Activated CD8-positive, alpha-beta memory T cell treated with anti-CD3 and anti-CD28 coated beads for 36 hours (primary cell): ENCODE measurements at regions not wholly inside any gene's neighbourhood (a gene's known extent, or its start where the extent isn't known, plus 50 kb on each side); places are given as distances from the start of the nearest gene placed in this dataset.

Experiments used
- CTCF ChIA-PET: fragments of 350-600 bp; sonication (Branson Sonifier 250); formaldehyde crosslinking; loops from one replicate; lab custom pipeline; 2021; ENCODE audit warnings: antibody characterized with exemption; lab: Charles Lee
- POLR2A ChIA-PET: fragments of 350-600 bp; sonication (Branson Sonifier 250); formaldehyde crosslinking; loops from one replicate; lab custom pipeline; 2021; ENCODE audit warnings: antibody characterized with exemption; lab: Charles Lee

DNA sequence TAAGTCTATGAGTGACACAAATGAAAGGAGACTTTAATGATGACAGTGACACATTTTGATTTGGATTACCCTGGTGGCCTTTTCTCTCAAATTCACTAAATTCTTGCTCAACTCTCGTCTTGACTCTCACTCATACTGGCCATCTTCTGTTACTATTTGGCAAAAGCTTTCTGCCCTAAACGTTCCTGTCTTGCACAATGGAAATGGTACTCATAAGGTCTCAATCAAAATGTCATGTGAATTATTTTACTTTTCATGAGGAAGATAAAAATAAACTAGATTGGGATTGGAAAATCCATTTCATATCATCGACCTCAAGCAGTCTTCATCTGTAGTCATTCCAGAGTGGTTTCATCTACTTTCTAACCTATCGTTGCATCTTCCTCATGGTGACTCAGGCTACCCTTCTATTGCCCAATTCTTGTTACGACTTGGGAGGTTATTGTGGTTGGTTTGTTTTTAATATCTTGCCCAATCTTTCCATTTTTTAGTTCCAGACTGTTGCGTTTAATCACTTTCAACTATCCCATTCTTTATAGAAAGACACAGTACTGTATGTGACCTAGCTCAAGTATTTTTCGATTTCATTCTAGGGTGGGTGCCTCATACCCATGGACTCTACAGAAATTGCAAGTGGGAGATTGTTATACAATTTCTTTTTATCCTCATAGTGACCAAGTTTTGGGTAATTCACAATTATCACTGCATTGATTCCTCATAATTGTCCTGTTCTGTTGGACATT is 317.2 kb upstream of the KCNJ16 start:
- ChIA-PET POLR2A (no interaction called here), CTCF (no interaction called here)

DNA sequence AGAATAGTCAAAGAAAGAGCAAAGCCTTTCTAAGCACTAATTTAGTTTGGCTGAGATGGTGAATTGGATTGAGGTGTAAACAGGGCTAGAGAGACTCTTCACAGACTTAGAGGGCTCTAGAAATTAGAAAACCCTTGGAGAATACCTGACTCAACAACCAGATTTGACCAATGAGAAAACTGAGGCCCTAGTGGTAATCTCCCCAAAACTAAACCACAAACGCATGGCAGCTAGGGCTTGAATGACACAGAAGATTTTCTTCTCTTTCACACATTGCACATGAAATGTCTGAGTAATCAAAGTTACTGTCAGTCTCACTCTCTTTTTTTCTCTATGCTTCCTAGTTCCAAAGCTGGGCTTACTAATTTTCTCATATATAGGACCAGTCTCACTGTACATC is 314.5 kb upstream of the KCNJ16 start:
- ChIA-PET POLR2A (no interaction called here), CTCF (no interaction called here)

DNA sequence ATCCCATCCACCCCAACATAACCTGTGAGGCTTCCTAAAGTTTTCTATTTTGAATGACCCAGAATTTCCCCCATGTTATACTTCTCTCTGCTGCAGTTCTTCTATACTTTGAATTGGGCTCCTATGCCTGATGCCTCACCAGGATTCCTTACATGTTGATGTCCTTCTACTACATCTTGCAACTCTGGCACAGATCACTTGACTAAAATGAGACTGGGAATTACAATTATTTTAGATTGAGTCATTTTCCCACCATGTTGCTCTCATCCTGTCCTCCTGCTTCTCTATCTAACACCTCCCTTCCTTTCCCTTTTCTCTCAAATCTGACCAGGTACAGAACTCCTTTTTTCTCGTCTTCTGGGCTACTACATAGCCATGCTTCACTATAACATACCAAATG is 314.0 kb upstream of the KCNJ16 start:
- CTCF ChIA-PET = no interaction called here
- POLR2A ChIA-PET = no interaction called here

DNA sequence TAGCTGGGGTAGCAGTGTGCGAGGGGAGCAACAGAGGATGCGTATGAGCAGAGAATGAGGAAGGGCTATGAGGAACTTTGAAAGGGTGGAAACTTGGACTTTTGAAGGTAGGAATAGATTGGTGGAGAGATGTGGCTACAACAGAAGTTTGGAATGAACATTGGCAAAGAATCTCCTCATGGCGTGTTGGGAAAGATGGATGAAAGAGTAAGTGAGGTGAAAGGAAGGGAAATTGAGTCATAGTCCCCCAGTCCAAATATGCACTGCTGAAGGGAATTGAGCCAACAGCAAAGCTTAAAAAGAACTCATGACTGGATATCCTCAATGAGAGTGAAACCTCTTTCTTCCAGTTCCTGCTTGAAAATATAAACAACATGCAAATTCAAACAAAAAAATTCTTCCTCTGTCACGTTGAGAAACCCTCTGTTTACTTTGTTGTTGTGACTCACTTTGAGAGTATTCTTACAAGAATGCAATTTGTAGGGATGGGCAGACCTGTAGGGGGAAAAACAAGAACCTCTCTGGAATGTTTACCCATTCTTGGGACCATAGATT is 313.2 kb upstream of the KCNJ16 start:
- CTCF ChIA-PET = no interaction called here
- POLR2A ChIA-PET = no interaction called here

DNA sequence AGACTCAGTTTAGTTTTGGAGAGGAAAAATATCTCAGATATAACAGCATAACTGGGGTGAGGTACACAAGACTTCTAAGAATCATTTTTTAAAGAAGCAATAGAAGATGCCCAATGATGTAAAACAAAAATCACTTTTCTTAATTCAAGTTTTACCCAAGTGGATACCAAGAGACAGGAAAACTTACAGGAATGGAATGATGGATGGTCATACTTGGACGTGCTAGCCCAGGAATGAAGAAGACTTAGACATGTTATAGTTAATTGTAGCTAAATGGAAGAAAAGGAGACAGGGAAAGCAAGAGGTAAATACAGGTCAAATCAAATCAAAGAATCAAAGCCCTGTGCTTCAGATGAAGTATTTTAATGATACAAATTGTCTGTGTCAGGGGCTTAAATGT is 312.7 kb upstream of the KCNJ16 start:
- ChIA-PET POLR2A (no interaction called here), CTCF (no interaction called here)

DNA sequence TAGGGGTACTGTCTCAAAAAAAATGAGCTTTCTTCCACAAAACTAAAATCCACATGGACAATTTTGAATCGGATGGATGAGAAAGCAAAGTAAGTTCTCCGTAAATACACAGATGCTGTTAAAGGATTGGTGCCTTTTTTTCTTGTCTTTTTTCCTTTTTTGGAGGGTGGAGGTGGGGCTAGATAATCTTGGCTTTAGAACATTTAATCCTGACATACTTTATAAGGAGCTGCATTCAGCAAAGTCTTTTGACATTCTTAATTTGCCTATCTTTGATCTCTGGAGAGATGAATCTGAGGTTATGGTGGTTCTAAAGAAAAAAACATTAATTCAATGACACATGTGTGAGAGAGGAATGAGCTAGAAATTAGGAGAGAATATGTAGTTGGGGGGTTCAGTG is 312.3 kb upstream of the KCNJ16 start:
- POLR2A ChIA-PET = no interaction called here
- CTCF ChIA-PET = no interaction called here

DNA sequence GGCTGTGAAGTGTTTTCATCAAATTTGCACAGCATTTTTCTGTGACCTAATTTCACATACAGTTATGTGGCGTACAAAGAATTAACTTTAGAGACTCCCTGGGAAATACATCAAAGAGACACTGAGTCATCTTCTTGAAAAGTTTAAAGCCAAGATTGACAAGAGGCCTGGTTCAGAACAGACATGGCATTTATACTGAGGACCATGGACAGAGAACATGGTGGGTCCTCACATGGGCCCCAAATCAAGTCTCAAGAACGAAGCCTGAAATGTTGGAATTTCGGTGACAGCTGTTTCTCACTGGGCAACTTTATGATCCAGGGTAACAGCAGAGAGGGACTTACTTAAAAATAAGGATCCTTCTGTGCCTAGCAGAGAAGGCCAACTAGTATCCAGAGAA is 311.5 kb upstream of the KCNJ16 start:
- POLR2A ChIA-PET = no interaction called here
- CTCF ChIA-PET = no interaction called here

DNA sequence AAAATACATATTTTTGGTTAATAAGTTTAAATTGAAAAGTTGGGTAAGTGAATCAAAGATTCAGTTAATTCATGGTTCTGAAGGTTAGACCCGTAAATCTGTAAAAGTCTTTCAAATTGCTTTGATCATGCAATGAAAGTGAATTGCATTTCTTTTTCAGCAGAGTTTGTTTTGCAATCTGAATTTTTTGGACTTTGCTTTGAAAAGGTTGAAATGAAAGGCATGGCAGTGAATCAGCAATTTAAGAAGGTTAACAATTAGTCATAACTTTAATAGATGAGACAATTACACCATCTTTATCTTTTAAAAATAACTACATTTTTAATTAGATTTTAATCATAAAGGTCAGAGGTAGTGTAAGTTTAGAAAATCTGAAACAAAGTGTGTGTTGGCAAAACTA is 310.9 kb upstream of the KCNJ16 start:
- ChIA-PET CTCF (no interaction called here), POLR2A (no interaction called here)

DNA sequence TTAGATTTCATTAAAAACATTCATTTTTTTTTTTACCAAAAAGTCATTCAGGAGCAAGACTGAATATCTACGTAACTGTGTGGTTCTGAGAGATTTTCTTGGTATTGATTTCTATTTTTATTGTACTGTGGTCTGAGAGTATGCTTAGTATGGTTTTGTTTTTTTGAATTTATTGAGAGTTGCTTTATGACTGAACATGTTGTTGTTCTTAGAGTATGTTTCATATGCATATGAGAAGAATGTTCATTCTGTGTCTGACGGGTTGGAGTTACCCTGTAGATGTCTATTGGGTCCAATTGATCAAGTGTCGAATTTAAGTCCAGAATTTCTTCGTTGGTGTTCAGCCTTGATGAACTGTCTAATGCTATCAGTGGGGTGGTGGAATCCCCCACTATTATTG is 306.0 kb upstream of the KCNJ16 start:
- ChIA-PET CTCF (no interaction called here), POLR2A (no interaction called here)

DNA sequence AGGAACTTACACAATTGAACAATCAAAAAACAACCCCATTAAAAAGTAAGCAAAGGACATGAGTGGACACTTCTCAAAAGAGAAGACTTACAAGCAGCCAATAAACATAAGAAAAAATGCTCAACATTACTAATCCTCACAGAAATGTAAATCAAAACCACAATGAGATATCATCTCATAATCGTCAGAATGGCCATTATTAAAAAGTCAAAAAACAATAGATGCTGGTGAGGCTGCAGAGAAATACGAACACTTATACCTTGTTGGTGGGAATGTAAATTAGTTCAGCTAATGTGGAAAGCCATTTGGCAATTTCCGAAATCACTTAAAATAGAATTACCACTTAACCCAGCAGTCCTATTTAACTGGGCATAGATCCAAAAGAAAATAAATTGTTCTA is 301.9 kb upstream of the KCNJ16 start:
- ChIA-PET POLR2A (no interaction called here), CTCF (no interaction called here)

DNA sequence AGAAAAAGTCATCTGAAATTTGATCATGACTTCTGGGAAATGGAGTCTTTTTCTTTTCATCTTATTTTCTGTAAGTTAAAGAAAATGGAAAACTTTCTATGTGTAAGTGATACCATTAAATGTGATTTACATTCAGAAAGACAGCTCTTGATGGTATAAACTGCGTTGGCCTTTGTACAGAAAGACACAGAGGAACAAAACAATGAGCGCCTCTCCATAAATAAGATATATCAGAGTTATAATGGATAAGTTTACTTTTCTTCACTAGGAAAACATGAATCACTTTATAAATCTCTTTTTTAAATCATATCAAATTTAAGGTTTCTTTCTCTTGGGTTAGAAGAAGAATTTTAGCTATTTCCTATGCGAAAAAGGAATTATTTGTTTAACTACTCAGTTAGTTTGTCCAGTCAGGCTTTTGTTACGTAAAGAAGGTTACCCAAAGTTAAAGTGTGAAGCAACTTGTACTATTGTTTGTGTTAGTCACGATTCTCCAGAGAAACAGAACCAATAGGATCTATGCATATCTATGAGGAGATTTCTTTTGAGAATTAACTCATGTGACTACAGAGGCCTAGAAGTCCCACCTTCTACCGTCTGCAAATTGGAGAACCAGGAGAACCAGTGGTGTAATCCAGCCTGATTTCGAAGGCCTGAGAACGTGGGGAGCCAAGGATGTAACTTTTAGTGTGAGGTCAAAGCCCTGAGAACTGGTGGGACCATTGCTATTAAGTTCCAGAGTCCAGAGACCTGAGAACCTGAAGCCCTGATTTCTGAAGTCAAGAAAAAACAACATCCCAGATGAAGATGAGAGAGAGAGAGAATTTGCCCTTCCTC is 295.4 kb upstream of the KCNJ16 start:
- POLR2A ChIA-PET = no interaction called here
- CTCF ChIA-PET = no interaction called here

DNA sequence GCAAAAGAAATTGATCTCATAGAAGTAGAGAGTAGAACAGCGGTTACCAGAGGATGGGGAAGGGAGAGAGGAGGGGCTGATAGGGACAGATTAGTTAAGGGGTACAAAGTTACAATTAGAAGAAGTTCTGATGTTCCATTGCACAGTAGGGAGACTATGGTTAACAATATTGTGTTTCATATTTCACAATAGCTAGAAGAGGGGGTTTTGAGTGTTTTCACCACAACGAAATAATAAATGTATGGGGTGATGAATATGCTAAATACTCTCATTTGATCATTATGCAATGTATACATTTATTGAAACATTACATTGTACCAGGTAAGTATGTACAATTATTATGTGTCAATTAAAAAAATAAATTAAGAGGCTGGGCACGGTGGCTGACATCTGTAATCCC is 291.2 kb upstream of the KCNJ16 start:
- POLR2A ChIA-PET = no interaction called here
- CTCF ChIA-PET = no interaction called here

DNA sequence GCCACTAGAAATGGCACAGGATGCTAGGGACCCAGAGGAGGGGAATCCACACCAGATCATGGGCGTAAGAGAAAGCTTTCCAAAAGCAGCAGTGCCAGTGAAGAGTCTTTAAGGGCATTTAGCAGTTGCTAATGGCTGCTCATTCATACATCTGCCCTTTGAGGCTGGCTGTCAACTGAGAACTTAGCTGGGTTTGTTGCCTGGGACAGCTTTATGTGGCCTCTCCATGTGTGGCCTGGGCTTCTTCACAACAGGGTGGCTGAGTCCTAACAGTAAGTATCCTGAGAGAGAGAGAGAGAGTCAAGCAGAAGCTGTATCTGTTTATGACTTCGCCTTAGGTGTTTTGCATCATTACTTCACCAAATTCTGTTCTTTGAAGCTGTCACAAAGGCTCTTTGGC is 286.1 kb upstream of the KCNJ16 start:
- ChIA-PET POLR2A (no interaction called here), CTCF (no interaction called here)

DNA sequence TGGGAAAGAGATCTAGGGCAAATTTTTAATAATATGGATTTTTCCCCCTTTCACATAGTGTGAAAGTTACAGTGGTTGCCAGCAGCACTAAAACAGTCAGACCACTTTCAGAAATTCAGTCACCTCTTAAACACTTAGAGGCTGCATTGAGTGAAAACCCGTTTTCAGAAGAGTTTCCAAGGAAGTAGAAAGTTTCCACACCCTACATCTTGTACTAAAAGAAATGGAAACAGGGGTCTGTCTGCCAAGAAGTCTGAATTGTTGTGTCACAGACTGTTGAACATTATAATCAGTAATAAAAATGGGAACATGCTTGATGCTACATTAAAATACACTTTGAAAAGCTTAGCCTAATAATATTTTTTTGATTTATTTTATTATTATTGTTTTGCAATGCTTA is 278.9 kb upstream of the KCNJ16 start:
- CTCF ChIA-PET = no interaction called here
- POLR2A ChIA-PET = no interaction called here

DNA sequence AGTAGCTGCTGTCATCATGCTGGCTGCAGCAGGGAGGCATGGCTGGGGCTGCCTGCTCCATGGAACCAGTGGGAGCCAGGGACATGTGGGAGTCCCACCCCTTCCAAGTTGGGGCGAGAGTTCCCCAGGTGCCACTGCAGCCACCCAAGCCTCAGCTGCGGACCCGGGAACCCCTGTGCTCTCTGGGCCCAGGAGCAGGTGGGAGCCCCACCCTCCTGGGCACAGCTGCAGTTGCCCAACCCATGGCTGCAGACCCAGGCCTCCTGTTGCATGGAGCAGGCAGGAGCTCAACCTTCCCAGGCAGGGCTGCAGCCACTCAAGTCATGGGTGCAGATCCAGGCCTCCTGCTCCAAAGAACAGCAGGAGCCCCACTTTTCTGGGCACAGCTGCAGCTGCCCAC is 274.2 kb upstream of the KCNJ16 start:
- POLR2A ChIA-PET = no interaction called here
- CTCF ChIA-PET = no interaction called here

DNA sequence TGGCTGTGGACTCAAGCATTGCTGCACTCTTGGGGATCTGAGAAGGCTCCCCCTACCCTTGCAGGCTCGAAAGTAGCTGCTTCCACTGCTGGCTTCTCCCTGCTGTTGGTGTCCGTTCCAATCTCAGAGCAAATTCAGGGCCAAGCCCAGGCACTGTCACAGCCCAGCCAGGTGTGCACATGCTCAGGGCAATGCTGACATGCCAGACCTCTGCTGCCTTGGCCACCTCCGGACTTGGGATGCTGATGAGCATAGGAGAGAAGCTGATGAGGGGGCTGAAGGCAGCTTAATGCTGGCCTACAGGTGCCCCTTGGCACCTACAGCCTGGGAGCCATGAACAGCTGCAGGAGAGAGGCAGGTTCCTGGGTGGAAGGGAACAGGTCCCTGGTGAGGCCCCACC is 273.7 kb upstream of the KCNJ16 start:
- POLR2A ChIA-PET = no interaction called here
- CTCF ChIA-PET = no interaction called here

DNA sequence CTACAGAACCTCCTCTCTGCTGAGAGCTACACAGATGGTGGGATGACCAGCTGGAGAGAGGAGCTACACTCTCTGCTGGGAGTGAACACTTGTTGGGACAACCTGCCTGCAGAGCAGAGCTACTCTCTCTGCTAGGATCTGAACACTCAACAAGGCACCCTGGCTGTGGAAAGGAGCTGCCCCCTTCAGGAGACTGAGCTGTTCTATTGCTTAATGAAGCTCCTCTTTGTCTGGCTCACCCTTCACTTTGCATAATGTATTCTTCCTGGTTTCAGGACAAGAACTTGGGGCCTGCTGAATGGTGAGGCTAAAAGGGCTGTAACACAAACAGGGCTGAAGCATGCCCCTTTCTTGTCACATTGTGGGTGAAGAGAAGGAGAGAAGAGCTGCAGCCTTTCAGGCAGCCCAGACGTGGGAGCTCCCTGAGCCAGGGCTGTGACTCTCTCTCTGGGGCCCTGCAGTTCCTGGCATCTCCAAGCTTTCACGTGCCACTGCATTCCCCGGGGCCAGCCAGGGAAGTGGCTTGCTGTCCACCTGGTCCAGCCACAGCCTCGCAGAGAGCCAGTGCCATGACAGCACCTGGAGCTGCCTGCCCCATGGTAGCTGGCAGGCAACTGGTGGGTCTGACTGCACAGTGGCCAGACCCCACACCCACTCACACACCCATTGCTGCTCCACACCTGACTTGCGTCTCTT is 272.8 kb upstream of the KCNJ16 start:
- POLR2A ChIA-PET = no interaction called here
- CTCF ChIA-PET = no interaction called here

DNA sequence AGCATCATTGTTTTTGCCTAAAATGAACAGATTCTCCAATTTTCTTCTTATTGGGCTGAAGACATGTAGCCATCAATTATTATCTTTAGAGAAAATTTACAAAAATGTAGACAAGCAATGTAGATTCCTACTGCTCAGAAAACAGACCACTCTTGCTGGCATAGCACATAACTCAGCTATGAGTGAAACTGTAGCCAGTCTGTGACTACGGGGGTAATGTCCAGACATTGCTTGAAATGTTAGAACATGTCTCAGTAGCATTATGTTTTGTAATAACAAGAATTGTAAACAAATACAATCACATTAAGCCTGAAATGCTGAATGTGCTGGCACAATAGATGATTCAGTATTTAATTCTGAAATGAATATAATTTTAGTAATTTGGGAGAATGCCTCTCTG is 265.7 kb upstream of the KCNJ16 start:
- POLR2A ChIA-PET = no interaction called here
- CTCF ChIA-PET = no interaction called here

DNA sequence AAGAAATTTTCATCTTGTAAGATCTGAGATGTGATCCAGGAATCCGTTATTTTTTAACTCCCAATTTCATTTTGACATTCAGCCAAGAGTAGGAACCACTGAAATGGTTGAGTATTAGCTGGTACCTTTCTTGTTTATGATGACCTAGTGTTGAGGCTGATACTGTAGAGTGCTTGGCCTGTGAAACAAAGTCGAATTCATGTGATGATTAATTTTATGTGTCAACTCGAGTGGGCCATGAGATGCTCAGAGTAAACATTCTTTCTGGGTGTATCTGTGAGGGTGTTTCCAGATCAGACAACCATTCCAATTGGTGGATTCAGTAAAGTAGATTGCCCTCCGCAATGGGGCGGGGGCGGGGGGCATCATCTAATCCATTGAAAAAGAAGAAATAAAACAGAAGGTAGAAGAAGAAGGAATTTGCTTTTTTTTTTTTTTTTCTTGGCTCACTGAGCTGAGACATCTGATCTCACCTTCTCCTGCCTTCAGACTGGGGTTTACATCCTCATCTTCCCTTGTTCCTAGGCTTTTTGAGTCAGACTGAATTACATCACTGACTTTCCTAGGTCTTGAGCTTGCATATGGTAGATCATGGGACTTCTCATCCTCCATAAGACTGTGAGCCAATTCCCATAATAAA is 264.6 kb upstream of the KCNJ16 start:
- ChIA-PET POLR2A (no interaction called here), CTCF (no interaction called here)

DNA sequence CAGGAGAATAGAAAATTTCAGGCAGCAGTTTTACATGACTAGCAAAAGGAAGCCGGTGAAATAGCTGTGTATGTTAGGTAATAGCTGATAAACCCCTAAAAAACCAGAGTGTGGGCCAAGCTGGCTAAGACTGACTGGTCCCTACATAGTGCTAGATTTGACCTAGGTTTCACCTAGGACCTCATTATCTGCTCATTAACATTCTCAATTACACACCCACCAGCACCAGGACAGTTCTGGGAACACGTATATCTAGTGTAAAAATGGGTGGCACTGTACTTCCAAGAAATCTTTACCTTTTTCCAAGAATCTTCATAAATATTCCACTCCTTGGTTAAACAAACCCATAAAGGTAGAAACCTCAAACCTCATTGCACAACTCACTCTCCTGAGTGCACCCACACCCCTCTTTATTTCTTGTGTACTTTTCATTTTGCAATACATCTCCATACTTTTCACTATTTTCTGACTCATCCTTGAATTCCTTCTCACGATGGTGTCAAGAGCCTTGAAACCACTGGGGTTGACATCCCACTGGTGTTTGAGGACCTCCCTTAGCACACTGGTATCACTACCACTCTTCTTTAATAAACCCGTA is 262.7 kb upstream of the KCNJ16 start:
- ChIA-PET CTCF (no interaction called here), POLR2A (no interaction called here)
